Peyer's patch (tissue), 4 donors: ENCODE measurements at regions not wholly inside any gene's neighbourhood (a gene's known extent, or its start where the extent isn't known, plus 50 kb on each side); places are given as distances from the start of the nearest gene placed in this dataset.

Source experiments
- DNase-seq, 3 donors: peaks; one replicate each; pipeline ENCODE4 v3.0.0-alpha.2; 2017 to 2019
- H3K27ac ChIP-seq, 4 donors: fragments of 200-600 bp; sonication (generic); one replicate each; pipeline ENCODE4 v1.5.1; 2016 to 2019
- H3K27me3 ChIP-seq, 2 donors: fragments of 200-600 bp; sonication (generic); one replicate each; pipeline ENCODE4 v1.5.1; 2019
- H3K36me3 ChIP-seq, 3 donors: fragments of 200-600 bp; sonication (generic); one replicate each; pipeline ENCODE4 v1.5.1; 2016 to 2019
- H3K4me1 ChIP-seq, 4 donors: fragments of 200-600 bp; sonication (generic); one replicate each; pipeline ENCODE4 v1.5.1; 2016 to 2019
- H3K4me3 ChIP-seq, 4 donors: fragments of 200-600 bp; sonication (generic); 1 replicate in 3 of 4; 2 replicates in 1 of 4; pipeline ENCODE4 v1.5.1; 2016 to 2019; ENCODE audit warnings: mild to moderate bottlenecking in 1 of 4
- H3K9me3 ChIP-seq, 4 donors: fragments of 200-600 bp; sonication (generic); one replicate each; pipeline ENCODE4 v1.5.1; 2016 to 2019; ENCODE audit warnings: mild to moderate bottlenecking in 1 of 4
- POLR2A ChIP-seq, 2 donors: fragments of 450-650 bp; IDR thresholded peaks; one replicate each; pipeline ENCODE4 v1.5.1; 2017; ENCODE audit warnings: antibody characterized with exemption in 2 of 2, mild to moderate bottlenecking in 2 of 2, moderate library complexity in 2 of 2
- TF ChIP-seq, protein P1 (sequence below), 6 experiments: fragments of 450-650 bp in 4 of 6; fragments of 200-600 bp in 2 of 6; sonication (generic) in 1 of 6; IDR thresholded peaks; one replicate each; pipeline ENCODE4 v1.5.1; 2017 to 2019; ENCODE audit warnings: antibody characterized with exemption in 6 of 6, mild to moderate bottlenecking in 3 of 6, moderate library complexity in 1 of 6

DNA sequence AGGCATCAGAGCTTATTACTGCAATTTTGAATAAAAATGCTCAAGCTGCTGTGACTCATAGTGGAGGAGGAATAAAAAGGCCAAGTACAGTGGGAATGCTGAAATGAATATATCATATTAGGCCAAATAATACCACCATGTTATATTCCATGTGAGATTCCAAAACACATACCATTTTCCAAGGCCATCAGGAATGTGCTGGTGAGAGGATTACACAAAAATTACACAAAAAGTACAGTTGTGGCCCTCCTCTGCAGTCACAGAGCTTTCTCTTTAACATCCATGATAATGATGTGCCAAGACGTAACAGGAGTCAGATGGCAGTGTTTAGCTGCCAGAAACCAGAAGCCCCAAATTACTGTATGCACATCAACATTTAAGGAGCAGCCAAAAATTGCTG is 153.5 kb downstream of the PCDH18 start:
- no peak overlapping the region for H3K4me3 ChIP-seq
- no peak for DNase-seq
- no peaks in the 10 kb centered on the region for H3K9me3 ChIP-seq
- no peaks in the 10 kb centered on the region for H3K4me1 ChIP-seq
- H3K36me3 ChIP-seq: no peaks in the 10 kb centered on the region
- TF ChIP-seq, protein P1, sequence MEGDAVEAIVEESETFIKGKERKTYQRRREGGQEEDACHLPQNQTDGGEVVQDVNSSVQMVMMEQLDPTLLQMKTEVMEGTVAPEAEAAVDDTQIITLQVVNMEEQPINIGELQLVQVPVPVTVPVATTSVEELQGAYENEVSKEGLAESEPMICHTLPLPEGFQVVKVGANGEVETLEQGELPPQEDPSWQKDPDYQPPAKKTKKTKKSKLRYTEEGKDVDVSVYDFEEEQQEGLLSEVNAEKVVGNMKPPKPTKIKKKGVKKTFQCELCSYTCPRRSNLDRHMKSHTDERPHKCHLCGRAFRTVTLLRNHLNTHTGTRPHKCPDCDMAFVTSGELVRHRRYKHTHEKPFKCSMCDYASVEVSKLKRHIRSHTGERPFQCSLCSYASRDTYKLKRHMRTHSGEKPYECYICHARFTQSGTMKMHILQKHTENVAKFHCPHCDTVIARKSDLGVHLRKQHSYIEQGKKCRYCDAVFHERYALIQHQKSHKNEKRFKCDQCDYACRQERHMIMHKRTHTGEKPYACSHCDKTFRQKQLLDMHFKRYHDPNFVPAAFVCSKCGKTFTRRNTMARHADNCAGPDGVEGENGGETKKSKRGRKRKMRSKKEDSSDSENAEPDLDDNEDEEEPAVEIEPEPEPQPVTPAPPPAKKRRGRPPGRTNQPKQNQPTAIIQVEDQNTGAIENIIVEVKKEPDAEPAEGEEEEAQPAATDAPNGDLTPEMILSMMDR (IDR thresholded peaks at IDR 0.05): no peak
- no peak for TF ChIP-seq POLR2A (IDR thresholded peaks at IDR 0.05)
- no peak overlapping the region for H3K27ac ChIP-seq
- no peaks in the 10 kb centered on the region for H3K27me3 ChIP-seq

DNA sequence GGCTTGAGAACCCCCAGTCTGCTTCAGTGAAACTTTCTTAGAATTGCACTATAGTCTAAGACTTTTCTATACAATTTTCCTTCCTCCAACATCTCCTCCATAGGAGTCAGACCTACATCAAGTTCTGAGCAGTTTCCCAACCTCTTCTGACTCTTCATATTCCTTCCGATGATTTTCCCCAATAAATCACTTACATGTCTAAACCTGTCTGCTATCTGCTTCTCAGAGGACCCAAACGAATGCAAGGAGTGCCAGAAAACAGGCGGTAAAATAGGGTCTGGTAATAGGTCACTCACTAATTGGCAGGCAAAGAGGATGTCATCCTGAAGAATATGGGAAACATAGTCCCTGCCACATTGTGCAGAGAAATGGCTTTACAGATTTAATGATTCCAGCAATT is 153.9 kb downstream of the PCDH18 start:
- TF ChIP-seq POLR2A (IDR thresholded peaks at IDR 0.05): no peak
- TF ChIP-seq, protein P1 (IDR thresholded peaks at IDR 0.05): no peak
- Histone ChIP-seq H3K4me3 (no peak overlapping the region), H3K9me3 (no peaks in the 10 kb centered on the region), H3K36me3 (no peaks in the 10 kb centered on the region), H3K27me3 (no peaks in the 10 kb centered on the region), H3K27ac (no peak overlapping the region), H3K4me1 (no peaks in the 10 kb centered on the region)
- DNase-seq: no peak

DNA sequence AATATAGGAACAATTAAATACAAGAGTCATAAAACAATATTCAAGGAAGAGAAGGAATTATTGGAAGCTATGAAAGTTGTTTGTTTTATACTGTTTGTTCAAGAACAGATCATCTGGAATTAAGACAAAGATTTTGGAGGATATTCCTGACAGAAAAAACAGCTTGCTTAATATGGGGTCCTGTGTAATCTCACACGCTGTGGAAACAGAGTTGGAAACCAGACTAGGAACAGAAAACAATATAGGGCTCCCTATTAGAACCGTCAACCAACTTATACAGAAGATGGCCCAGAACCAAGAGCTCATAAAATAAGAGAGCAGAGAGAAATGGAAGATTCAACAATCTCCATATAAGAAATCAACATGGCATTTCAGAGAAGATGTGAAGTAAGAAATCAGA is 156.0 kb downstream of the PCDH18 start:
- no peaks in the 10 kb centered on the region for H3K27me3 ChIP-seq
- no peaks in the 10 kb centered on the region for H3K9me3 ChIP-seq
- H3K36me3 ChIP-seq: peaks cover 0 to 3% (median 0%) of the 10 kb centered on the region in 3 donors
- DNase-seq: no peak
- H3K4me3 ChIP-seq: no peak overlapping the region
- no peaks in the 10 kb centered on the region for H3K4me1 ChIP-seq
- no peak for TF ChIP-seq POLR2A (IDR thresholded peaks at IDR 0.05)
- TF ChIP-seq, protein P1 (IDR thresholded peaks at IDR 0.05): no peak
- no peak overlapping the region for H3K27ac ChIP-seq

DNA sequence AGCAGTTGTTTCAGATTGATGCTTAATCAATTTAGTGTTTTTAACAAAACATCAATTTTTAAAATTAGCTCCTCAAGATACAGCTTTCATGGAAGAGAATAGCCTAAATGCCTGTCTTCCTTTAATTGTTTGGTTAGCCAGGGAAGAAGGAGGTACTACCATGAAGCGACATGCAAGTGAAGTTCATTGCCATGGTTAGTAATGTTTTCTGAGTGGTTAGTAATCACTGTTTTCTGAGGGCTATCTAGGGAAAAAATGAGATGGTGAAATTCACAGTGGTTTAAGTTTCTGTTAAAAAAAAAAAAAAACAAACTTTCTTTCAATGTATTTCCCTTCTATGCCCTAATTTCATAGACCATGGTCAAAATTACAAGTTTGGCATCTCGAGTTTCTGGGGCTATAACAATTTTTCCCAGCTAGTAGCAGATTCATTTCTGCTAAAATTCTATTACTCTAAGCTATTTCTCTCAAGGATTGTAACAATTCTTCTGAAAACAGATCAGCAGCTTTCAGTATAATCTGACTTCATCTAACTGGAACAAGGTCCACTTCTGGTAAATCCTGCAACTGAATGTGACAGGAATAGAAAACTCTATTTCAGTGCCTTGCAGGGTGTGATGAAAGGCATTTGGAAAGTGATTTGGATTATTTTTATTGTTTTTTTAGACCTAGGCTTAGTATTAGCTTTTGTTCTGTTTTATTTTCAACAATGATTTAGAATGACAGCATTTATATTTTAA is 157.0 kb downstream of the PCDH18 start:
- H3K27ac ChIP-seq: no peak overlapping the region
- no peaks in the 10 kb centered on the region for H3K4me1 ChIP-seq
- no peak overlapping the region for H3K4me3 ChIP-seq
- no peak for DNase-seq
- no peaks in the 10 kb centered on the region for H3K27me3 ChIP-seq
- H3K36me3 ChIP-seq: peaks cover 0 to 3% (median 0%) of the 10 kb centered on the region in 3 donors
- H3K9me3 ChIP-seq: no peaks in the 10 kb centered on the region
- TF ChIP-seq POLR2A (IDR thresholded peaks at IDR 0.05): no peak
- TF ChIP-seq, protein P1 (IDR thresholded peaks at IDR 0.05): no peak

DNA sequence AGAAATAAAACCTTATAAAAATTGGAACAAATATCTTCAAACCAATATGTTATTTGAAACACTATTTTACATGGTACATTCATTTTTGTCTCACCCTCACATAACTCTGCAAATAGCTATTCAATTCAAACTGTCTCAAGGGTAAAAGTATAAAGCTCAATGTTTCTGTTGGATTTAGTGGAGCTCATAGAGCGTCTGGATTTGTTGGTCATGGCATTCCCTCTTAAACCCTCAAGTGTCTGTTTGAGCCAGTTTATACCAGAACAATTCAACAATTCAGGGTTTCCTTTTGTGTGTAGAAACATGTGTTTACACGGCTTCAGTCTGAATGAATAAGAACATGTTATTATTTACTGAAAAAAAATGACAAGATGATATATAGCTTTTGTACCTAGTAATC is 161.6 kb downstream of the PCDH18 start:
- H3K27ac ChIP-seq: no peak overlapping the region

More for the DNA sequence above, 161.6 kb downstream of the PCDH18 start:
- no peak for DNase-seq
- H3K9me3 ChIP-seq: no peaks in the 10 kb centered on the region
- TF ChIP-seq, protein P1 (IDR thresholded peaks at IDR 0.05): no peak
- TF ChIP-seq POLR2A (IDR thresholded peaks at IDR 0.05): no peak
- H3K4me1 ChIP-seq: no peaks in the 10 kb centered on the region
- H3K27me3 ChIP-seq: no peaks in the 10 kb centered on the region
- H3K36me3 ChIP-seq: peaks cover 0 to 3% (median 0%) of the 10 kb centered on the region in 3 donors
- no peak overlapping the region for H3K4me3 ChIP-seq
